Endothelial cell of umbilical vein (primary cell): ENCODE measurements at regions not wholly inside any gene's neighbourhood (a gene's known extent, or its start where the extent isn't known, plus 50 kb on each side); places are given as distances from the start of the nearest gene placed in this dataset.

Experiments
- BruUV-seq: library from RNA; stranded (reverse); fragments of 400-500 nt; replicated peaks from 2 replicates; lab custom pipeline; 2021; lab: Mats Ljungman, UMichigan
- CTCF ChIA-PET: fragments of 300-600, 350-600 bp; sonication (Branson Sonifier 250); formaldehyde crosslinking; loops from one replicate; lab custom pipeline; 2021; ENCODE audit warnings: antibody characterized with exemption, inconsistent platforms; lab: Charles Lee
- POLR2A ChIA-PET: fragments of 300-600, 350-600 bp; sonication (Branson Sonifier 250); formaldehyde crosslinking; loops from one replicate; lab custom pipeline; 2021; ENCODE audit warnings: antibody characterized with exemption, inconsistent platforms; lab: Charles Lee
- DNase-seq: peaks from one replicate; pipeline ENCODE4 v3.0.0-alpha.2; 2011; ENCODE audit warnings: low read depth, low spot score
- FAIRE-seq: peaks from 2 replicates; lab custom pipeline; 2011; peaks lifted over from hg19 to GRCh38; lab: Jason Lieb, UNC
- H2AFZ ChIP-seq: 2 replicates; pipeline ENCODE4 v1.6.0; 2012; ENCODE audit warnings: low read depth, low read length, control low read depth, inconsistent platforms
- H3K27ac ChIP-seq: 2 replicates; pipeline ENCODE4 v1.5.1; 2011; ENCODE audit warnings: low read depth, mild to moderate bottlenecking, control low read depth, low read length, moderate library complexity; ENCODE audit not compliant: insufficient read depth
- H3K27me3 ChIP-seq, 2 experiments: 2 replicates each; pipeline versions ENCODE4 v1.6.0 to v1.6.1; 2011; ENCODE audit warnings: low read length in 2 of 2, mixed read lengths in 1 of 2; ENCODE audit not compliant: control insufficient read depth in 2 of 2, insufficient read depth in 2 of 2
- H3K36me3 ChIP-seq, 2 experiments: 2 replicates in 1 of 2; 3 replicates in 1 of 2; pipeline ENCODE4 v1.5.1; 2011; ENCODE audit warnings: low read length in 2 of 2, mild to moderate bottlenecking in 1 of 2, moderate library complexity in 1 of 2; ENCODE audit not compliant: control insufficient read depth in 2 of 2, insufficient read depth in 2 of 2; ENCODE audit errors: extremely low read depth in 1 of 2
- H3K4me1 ChIP-seq: 3 replicates; pipeline ENCODE4 v1.5.1; 2011; ENCODE audit warnings: mild to moderate bottlenecking, low read length; ENCODE audit not compliant: control insufficient read depth, insufficient read depth; ENCODE audit errors: extremely low read depth
- H3K4me2 ChIP-seq: 2 replicates; pipeline ENCODE4 v1.6.1; 2011; ENCODE audit warnings: low read length, control low read depth, mixed read lengths; ENCODE audit not compliant: insufficient read depth
- H3K4me3 ChIP-seq, 3 experiments: fragments of 200-600 bp in 1 of 3; sonication (generic), shearing (Covaris generic) in 1 of 3; replicated peaks in 1 of 3; 2 replicates each; pipeline ENCODE4 v1.5.1; 2011 to 2016; ENCODE audit warnings: control low read depth in 3 of 3, low read length in 3 of 3, mild to moderate bottlenecking in 2 of 3, inconsistent platforms in 1 of 3, low read depth in 1 of 3, moderate library complexity in 1 of 3; ENCODE audit not compliant: insufficient read depth in 1 of 3
- H3K79me2 ChIP-seq: 2 replicates; pipeline ENCODE4 v1.6.0; 2012; ENCODE audit warnings: low read length, inconsistent platforms; ENCODE audit not compliant: control insufficient read depth, insufficient read depth
- H3K9ac ChIP-seq: replicated peaks from 2 replicates; pipeline ENCODE3; 2011; ENCODE audit warnings: low read length, control low read depth; ENCODE audit not compliant: insufficient read depth; ENCODE audit errors: extremely low read depth
- H3K9me1 ChIP-seq: replicated peaks from 3 replicates; pipeline ENCODE4 v1.6.0; 2011; ENCODE audit warnings: mild to moderate bottlenecking, low read length; ENCODE audit not compliant: control insufficient read depth, insufficient read depth; ENCODE audit errors: extremely low read depth
- H3K9me3 ChIP-seq: replicated peaks from 2 replicates; pipeline ENCODE4 v1.5.1; 2012; ENCODE audit warnings: low read length, inconsistent platforms; ENCODE audit not compliant: control insufficient read depth, insufficient read depth
- H4K20me1 ChIP-seq: replicated peaks from 2 replicates; pipeline ENCODE3; 2011; ENCODE audit warnings: mild to moderate bottlenecking, low read length; ENCODE audit not compliant: control insufficient read depth, insufficient read depth; ENCODE audit errors: extremely low read depth
- CTCF ChIP-seq, 2 donors: IDR thresholded peaks; 1 replicate in 1 of 2; 2 replicates in 1 of 2; pipeline ENCODE4 v1.5.1; 2011; ENCODE audit warnings: low read length in 2 of 2, mild to moderate bottlenecking in 2 of 2, moderate library complexity in 2 of 2, control low read depth in 1 of 2, inconsistent platforms in 1 of 2, low read depth in 1 of 2; ENCODE audit not compliant: insufficient read depth in 1 of 2; ENCODE audit errors: extremely low read depth in 1 of 2
- EZH2 ChIP-seq: IDR thresholded peaks from 2 replicates; pipeline ENCODE4 v1.6.1; 2012; ENCODE audit warnings: borderline replicate concordance, low read depth, mild to moderate bottlenecking, moderate library complexity, low read length, inconsistent platforms; ENCODE audit not compliant: severe bottlenecking
- FOS ChIP-seq: IDR thresholded peaks from 2 replicates; pipeline ENCODE4 v1.6.1; 2011; ENCODE audit warnings: mild to moderate bottlenecking, low read length, moderate library complexity, borderline replicate concordance; ENCODE audit not compliant: insufficient read depth
- GATA2 ChIP-seq: IDR thresholded peaks from 2 replicates; pipeline ENCODE4 v1.7.0; 2011; ENCODE audit warnings: low read depth, mild to moderate bottlenecking, moderate library complexity, mixed read lengths, low read length; ENCODE audit not compliant: insufficient read length, insufficient read depth
- JUN ChIP-seq: IDR thresholded peaks from 2 replicates; pipeline ENCODE4 v1.6.1; 2011; ENCODE audit warnings: borderline replicate concordance, low read depth; ENCODE audit not compliant: insufficient read length, insufficient read depth
- MAX ChIP-seq: IDR thresholded peaks from 2 replicates; pipeline ENCODE4 v1.6.1; 2011; ENCODE audit not compliant: insufficient read depth, insufficient read length
- MYC ChIP-seq: IDR thresholded peaks from one replicate; pipeline ENCODE4 v1.6.1; 2011; ENCODE audit warnings: mild to moderate bottlenecking, low read depth, low read length
- POLR2A ChIP-seq: IDR thresholded peaks from 2 replicates; pipeline ENCODE4 v1.6.1; 2012; ENCODE audit warnings: low read depth, mild to moderate bottlenecking, control low read depth, low read length
- POLR2AphosphoS5 ChIP-seq: IDR thresholded peaks from 2 replicates; pipeline ENCODE4 v1.6.1; 2012; ENCODE audit warnings: low read depth, mild to moderate bottlenecking, control low read depth, low read length, moderate library complexity; ENCODE audit not compliant: insufficient read depth
- dilution Hi-C: fragments of 300-500 bp; cut with MboI; formaldehyde crosslinking; loops from one replicate; pipeline ENCODE4 v1.15.0; 2019; ENCODE audit warnings: low sequenced_read_pairs; ENCODE audit not compliant: extremely low pct_ligation_motif_present
- intact Hi-C: fragments of 100-400 bp; cut with micrococcal nuclease; formaldehyde crosslinking; loops from one replicate; pipeline ENCODE4 v1.10.0; 2022

- dilution Hi-C loops (no loop called here), intact Hi-C loops (loop anchor here (1.0 to 10.0 kb wide), 4 partner anchors 128 to 475 kb away; partner anchors contain the start of gene DAPK1)
- no peak overlapping the region for H2AFZ ChIP-seq
- H3K27me3 ChIP-seq = peaks cover 0 to 5% of the 10 kb centered on the region in 2 experiments
- POLR2A ChIA-PET = no interaction called here
- no peak overlapping the region for H3K27ac ChIP-seq
- no peak for TF ChIP-seq MYC
- no peak for TF ChIP-seq POLR2AphosphoS5
- TF ChIP-seq FOS = peak; percentile 63
- no peak for TF ChIP-seq POLR2A
- TF ChIP-seq MAX = no peak
- no peak for TF ChIP-seq EZH2
- peak; percentile 89 to 99 for TF ChIP-seq CTCF (IDR thresholded peaks at IDR 0.05; ENCODE audit: extremely low read depth in 1 of 2, insufficient read depth in 1 of 2, low read depth in 1 of 2, low read length in 2 of 2)
- TF ChIP-seq JUN = no peak
- TF ChIP-seq GATA2 = no peak
- H4K20me1 ChIP-seq = no peaks in the 10 kb centered on the region
- H3K36me3 ChIP-seq = no peaks in the 10 kb centered on the region
- H3K79me2 ChIP-seq = no peaks in the 10 kb centered on the region
- H3K9me3 ChIP-seq = no peaks in the 10 kb centered on the region
- CTCF ChIA-PET = interaction anchor here (0.6 to 3.9 kb wide), 28 partner anchors 9 to 1379 kb away, joined by 3 to 113 read pairs (median 5); partner anchors contain the start of gene CTSL
- no peaks in the 10 kb centered on the region for H3K4me1 ChIP-seq
- DNase-seq (peak; percentile 49), FAIRE-seq (peak; percentile 86)
- H3K4me2 ChIP-seq = no peak overlapping the region
- no peak overlapping the region for H3K4me3 ChIP-seq
- H3K9ac ChIP-seq = no peak overlapping the region
- BruUV-seq = no TSS peak
- H3K9me1 ChIP-seq = no peaks in the 10 kb centered on the region
Measured at GRCh38 chr9:87812375-87813118, 70.1 kb upstream of the SPATA31E1 start.
